ENCODE measurements at regions not wholly inside any gene's neighbourhood (a gene's known extent, or its start where the extent isn't known, plus 50 kb on each side); places are given as distances from the start of the nearest gene placed in this dataset.
"Not testable (repeated sequence)": the region's sequence is repeated elsewhere in the genome, so short reads cannot be mapped to it uniquely, and the experiment has no call there.

GRCh38 chr18:59986139-59986538 lies 86.3 kb downstream of the PMAIP1 start:
- TF ChIP-seq POLR2A (IDR thresholded peaks at IDR 0.05) (no peak), POLR2AphosphoS5 (IDR thresholded peaks at IDR 0.05) (no peak), CTCF (IDR thresholded peaks at IDR 0.05) (no peak)
- Histone ChIP-seq H3K9me3 (no peaks in the 10 kb centered on the region), H3K4me3 (no peak overlapping the region), H3K27ac (no peak overlapping the region), H3K36me3 (no peaks in the 10 kb centered on the region), H3K4me1 (replicated peaks) (no peaks in the 10 kb centered on the region), H3K27me3 (replicated peaks; ENCODE audit: insufficient read depth) (no peaks in the 10 kb centered on the region)
- WGBS = 71% methylated on average over 10 of the region's 11 CpGs
- intact Hi-C loops (cut with DNase I) = loop anchor here (5.0 kb wide), 1 partner anchor 561 kb away; no protein-coding TSS in a partner anchor
- DNase-seq (ENCODE audit: low spot score) = no peak

GRCh38 chr18:59985289-59985688 lies 85.5 kb downstream of the PMAIP1 start:
- no peak overlapping the region for H3K27ac ChIP-seq
- no peaks in the 10 kb centered on the region for H3K36me3 ChIP-seq
- no peak for TF ChIP-seq POLR2A (IDR thresholded peaks at IDR 0.05)
- no peak for TF ChIP-seq POLR2AphosphoS5 (IDR thresholded peaks at IDR 0.05)
- TF ChIP-seq CTCF (IDR thresholded peaks at IDR 0.05) = no peak
- intact Hi-C loops (cut with DNase I) = loop anchor here (5.0 kb wide), 1 partner anchor 562 kb away; no protein-coding TSS in a partner anchor
- no peaks in the 10 kb centered on the region for H3K4me1 ChIP-seq (replicated peaks)
- 98% methylated on average over 5 of the region's 5 CpGs for WGBS
- no peak overlapping the region for H3K4me3 ChIP-seq
- no peaks in the 10 kb centered on the region for H3K9me3 ChIP-seq
- no peaks in the 10 kb centered on the region for H3K27me3 ChIP-seq (replicated peaks; ENCODE audit: insufficient read depth)
- no peak for DNase-seq (ENCODE audit: low spot score)

GRCh38 chr18:59983506-59983905 lies 83.7 kb downstream of the PMAIP1 start:
- H3K27me3 ChIP-seq (replicated peaks; ENCODE audit: insufficient read depth) = no peaks in the 10 kb centered on the region
- TF ChIP-seq POLR2AphosphoS5 (IDR thresholded peaks at IDR 0.05) (no peak), POLR2A (IDR thresholded peaks at IDR 0.05) (no peak)
- no peak overlapping the region for H3K27ac ChIP-seq
- H3K4me3 ChIP-seq = no peak overlapping the region
- intact Hi-C loops (cut with DNase I) = no loop called here
- DNase-seq (ENCODE audit: low spot score) = no peak
- no peaks in the 10 kb centered on the region for H3K9me3 ChIP-seq
- no peaks in the 10 kb centered on the region for H3K4me1 ChIP-seq (replicated peaks)
- WGBS = 95% methylated on average over 4 of the region's 4 CpGs
- H3K36me3 ChIP-seq = no peaks in the 10 kb centered on the region

GRCh38 chr18:59980188-59980637 lies 80.4 kb downstream of the PMAIP1 start:
- DNase-seq (ENCODE audit: low spot score) = no peak
- 90% methylated on average over 3 of the region's 3 CpGs for WGBS

GRCh38 chr18:59971871-59972428 lies 72.2 kb downstream of the PMAIP1 start:
- intact Hi-C loops (cut with DNase I) = no loop called here

More at GRCh38 chr18:59980188-59980637, 80.4 kb downstream of the PMAIP1 start:
- TF ChIP-seq POLR2A (IDR thresholded peaks at IDR 0.05) (no peak), CTCF (IDR thresholded peaks at IDR 0.05) (no peak), POLR2AphosphoS5 (IDR thresholded peaks at IDR 0.05) (no peak)
- Histone ChIP-seq H3K27ac (no peak overlapping the region), H3K36me3 (no peaks in the 10 kb centered on the region), H3K4me1 (replicated peaks) (no peaks in the 10 kb centered on the region), H3K9me3 (no peaks in the 10 kb centered on the region), H3K4me3 (no peak overlapping the region), H3K27me3 (replicated peaks; ENCODE audit: insufficient read depth) (no peaks in the 10 kb centered on the region)
- intact Hi-C loops (cut with DNase I) = no loop called here

GRCh38 chr18:59971144-59971543 lies 71.3 kb downstream of the PMAIP1 start:
- H3K27ac ChIP-seq; H3K9me3 ChIP-seq; DNase-seq (ENCODE audit: low spot score); H3K36me3 ChIP-seq; H3K4me1 ChIP-seq (replicated peaks); intact Hi-C loops (cut with DNase I); H3K4me3 ChIP-seq; H3K27me3 ChIP-seq (replicated peaks; ENCODE audit: insufficient read depth): not testable (repeated sequence)
- WGBS = 44% methylated on average over 1 of the region's 1 CpG

More at GRCh38 chr18:59971871-59972428, 72.2 kb downstream of the PMAIP1 start:
- no peak for DNase-seq (ENCODE audit: low spot score)
- no peaks in the 10 kb centered on the region for H3K9me3 ChIP-seq
- no peak overlapping the region for H3K4me3 ChIP-seq
- no peaks in the 10 kb centered on the region for H3K36me3 ChIP-seq
- H3K27ac ChIP-seq = no peak overlapping the region
- TF ChIP-seq CTCF (IDR thresholded peaks at IDR 0.05) (no peak), POLR2AphosphoS5 (IDR thresholded peaks at IDR 0.05) (no peak), POLR2A (IDR thresholded peaks at IDR 0.05) (no peak)
- no peaks in the 10 kb centered on the region for H3K27me3 ChIP-seq (replicated peaks; ENCODE audit: insufficient read depth)
- WGBS = 47% methylated on average over 4 of the region's 4 CpGs
- no peaks in the 10 kb centered on the region for H3K4me1 ChIP-seq (replicated peaks)

GRCh38 chr18:59969477-59970028 lies 69.8 kb downstream of the PMAIP1 start:
- H3K9me3 ChIP-seq; DNase-seq (ENCODE audit: low spot score); H3K4me1 ChIP-seq (replicated peaks); H3K27me3 ChIP-seq (replicated peaks; ENCODE audit: insufficient read depth); H3K4me3 ChIP-seq; intact Hi-C loops (cut with DNase I); H3K27ac ChIP-seq; H3K36me3 ChIP-seq: not testable (repeated sequence)
- WGBS = 60% methylated on average over 41 of the region's 56 CpGs

Data from prostate gland (tissue), 2 donors.